GM12874 (cell line): ENCODE measurements at regions not wholly inside any gene's neighbourhood (a gene's known extent, or its start where the extent isn't known, plus 50 kb on each side); places are given as distances from the start of the nearest gene placed in this dataset.

Experiments used
- CTCF ChIP-seq: IDR thresholded peaks from 2 replicates; pipeline ENCODE4 v1.5.1; 2011; ENCODE audit warnings: low read depth, mild to moderate bottlenecking, control low read depth, low read length, moderate library complexity; ENCODE audit not compliant: insufficient read depth

DNA sequence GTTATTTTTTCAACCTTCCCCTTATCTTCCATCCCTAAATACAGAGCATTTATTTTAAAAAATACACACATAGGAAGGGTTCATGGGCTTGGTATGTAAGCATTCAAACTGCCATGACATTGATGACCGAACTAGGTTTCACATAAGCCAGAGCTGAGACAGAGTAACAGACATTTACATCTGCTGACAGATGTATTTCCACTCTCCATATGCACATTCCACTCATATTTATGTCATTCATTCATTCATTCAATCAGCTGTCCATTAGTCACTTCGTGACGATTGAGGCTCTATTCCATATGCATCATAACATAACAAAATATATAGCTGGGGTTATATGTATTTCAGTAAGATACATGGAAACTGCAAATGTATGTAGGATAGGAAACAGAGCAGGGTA is 145.5 kb upstream of the OTX2 start:
- TF ChIP-seq CTCF = no peak

- TF ChIP-seq CTCF = no peak
Measured at GRCh38 chr14:56953884-56954283, 143.6 kb upstream of the OTX2 start.

GRCh38 chr14:56952766-56953473 is 142.6 kb upstream of the OTX2 start:
- TF ChIP-seq CTCF = no peak

DNA sequence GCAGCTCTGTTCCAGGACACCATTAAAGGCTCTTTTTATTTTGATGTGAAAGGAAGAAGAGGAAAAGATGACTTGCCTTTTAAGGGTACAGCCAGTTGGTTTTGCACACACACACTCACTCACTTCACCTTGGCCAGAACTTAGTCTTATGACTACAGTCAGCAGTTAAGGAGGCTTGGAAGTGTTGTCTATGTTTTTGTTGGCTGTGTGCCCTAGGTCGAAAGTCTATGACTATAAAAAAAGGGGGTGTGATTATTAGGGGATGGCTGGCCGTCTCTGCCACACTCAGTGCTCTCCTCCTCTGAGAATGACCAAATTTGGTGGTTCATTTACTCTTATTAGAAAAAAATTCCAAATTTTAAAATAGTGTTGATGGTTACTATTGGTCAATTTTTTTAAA is 139.5 kb upstream of the OTX2 start:
- TF ChIP-seq CTCF = no peak

DNA sequence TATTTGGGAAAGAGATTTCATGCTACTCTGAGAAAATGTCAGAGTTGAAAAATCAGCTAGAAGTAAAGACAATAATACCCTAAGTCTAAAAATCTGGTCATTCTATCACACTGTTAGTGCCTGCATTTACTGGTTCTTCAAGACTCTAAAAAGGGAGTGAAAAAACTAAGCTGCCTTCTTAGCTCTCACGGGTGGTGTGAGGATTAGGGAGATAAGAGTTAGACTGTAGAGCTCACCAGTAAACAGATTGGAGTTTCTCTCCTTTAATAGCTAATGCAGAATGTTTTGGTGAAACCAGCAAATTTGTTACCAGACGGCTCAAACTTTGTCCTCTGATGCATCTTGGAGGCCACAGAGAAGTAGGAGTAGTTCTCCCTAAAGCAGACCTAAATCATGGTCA is 135.0 kb upstream of the OTX2 start:
- TF ChIP-seq CTCF = no peak

DNA sequence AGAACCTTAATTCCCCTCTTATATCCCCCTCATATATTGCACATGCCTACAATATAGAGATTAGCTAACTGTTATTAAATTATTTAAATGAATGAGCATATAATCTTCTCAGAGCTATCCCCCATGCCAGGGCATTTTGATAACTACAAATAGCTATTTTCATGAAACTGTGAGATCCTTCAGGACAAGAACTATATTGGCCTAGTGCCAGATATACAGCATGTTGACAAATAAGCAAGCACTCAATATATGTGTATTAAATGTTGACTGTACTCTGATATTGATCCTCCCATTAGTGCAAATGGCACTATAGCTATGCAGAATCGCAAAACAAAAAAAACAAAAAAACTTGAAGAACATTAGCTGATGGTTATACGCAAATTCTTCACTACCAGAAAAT is 134.1 kb upstream of the OTX2 start:
- TF ChIP-seq CTCF = no peak

DNA sequence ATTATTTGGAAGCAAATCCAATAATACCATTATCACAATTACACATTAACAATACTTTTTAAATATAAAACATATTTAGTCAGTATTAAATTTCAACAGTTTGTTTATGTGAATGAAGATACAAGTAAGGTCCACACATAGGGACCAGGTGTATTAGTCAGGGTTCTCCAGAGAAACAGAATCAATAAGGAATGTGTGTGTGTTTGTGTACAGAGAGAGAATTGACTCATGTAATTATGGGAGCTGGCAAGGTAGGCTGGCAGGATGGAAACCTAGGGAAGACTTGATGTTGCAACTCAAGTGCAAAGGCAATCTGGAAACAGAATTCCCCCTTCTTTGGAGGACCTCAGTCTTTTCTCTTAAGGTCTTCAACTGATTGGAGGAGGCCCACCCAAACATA is 123.2 kb upstream of the OTX2 start:
- TF ChIP-seq CTCF = no peak
